ENCODE measurements at regions not wholly inside any gene's neighbourhood (a gene's known extent, or its start where the extent isn't known, plus 50 kb on each side); places are given as distances from the start of the nearest gene placed in this dataset.

GRCh38 chr1:168806952-168807351, 77.9 kb upstream of the DPT start (continued):
- TF ChIP-seq ZBTB43 (CRISPR knock-in tag; IDR thresholded peaks at IDR 0.05) = no peak
- no peak for TF ChIP-seq ATF2 (CRISPR knock-in tag; IDR thresholded peaks at IDR 0.05; ENCODE audit: borderline replicate concordance, low read depth)
- TF ChIP-seq TEAD4 (CRISPR knock-in tag; IDR thresholded peaks at IDR 0.05) = no peak
- TF ChIP-seq ZNF317 (CRISPR knock-in tag; IDR thresholded peaks at IDR 0.05; ENCODE audit: borderline replicate concordance, low read depth) = no peak
- no peak for TF ChIP-seq RELA (CRISPR knock-in tag; IDR thresholded peaks at IDR 0.05; ENCODE audit: borderline replicate concordance)
- TF ChIP-seq SMAD4 (CRISPR knock-in tag; IDR thresholded peaks at IDR 0.05) = no peak
- TF ChIP-seq NR3C1 (CRISPR knock-in tag; conservative IDR thresholded peaks at IDR 0.05; ENCODE audit: low read depth) = no peak

GRCh38 chr1:168811176-168811575, 82.2 kb upstream of the DPT start:
- H3K27ac Mint-ChIP-seq = no peak overlapping the region
- no peaks in the 10 kb centered on the region; the same call in 1 of the 2 replicates for H3K27me3 Mint-ChIP-seq (ENCODE audit: low read depth)
- peaks cover 4% of the 10 kb centered on the region for H3K9me3 Mint-ChIP-seq
- ChIA-PET POLR2A (no interaction called here), CTCF (no interaction called here)
- H3K4me1 Mint-ChIP-seq = peaks cover 5% of the 10 kb centered on the region
- DNase-seq (ENCODE audit: low spot score) = no peak
- TF ChIP-seq GRHL2 (CRISPR knock-in tag; IDR thresholded peaks at IDR 0.05; ENCODE audit: insufficient replicate concordance, severe bottlenecking) (no peak), GABPB1 (CRISPR knock-in tag; IDR thresholded peaks at IDR 0.05) (peak; percentile 88)
- ATAC-seq = no peak
- H3K36me3 Mint-ChIP-seq = no peaks in the 10 kb centered on the region
- no peak overlapping the region for H3K4me3 Mint-ChIP-seq

- Mint-ChIP-seq H3K36me3 (no peaks in the 10 kb centered on the region), H3K27me3 (ENCODE audit: low read depth) (no peaks in the 10 kb centered on the region), H3K4me1 (no peaks in the 10 kb centered on the region), H3K27ac (no peak overlapping the region), H3K9me3 (peaks cover 5% of the 10 kb centered on the region), H3K4me3 (no peak overlapping the region)
- ChIA-PET POLR2A (no interaction called here), CTCF (no interaction called here)
- TF ChIP-seq JUN (CRISPR knock-in tag; IDR thresholded peaks at IDR 0.05) (no peak), FOXP1 (CRISPR knock-in tag; IDR thresholded peaks at IDR 0.05; ENCODE audit: borderline replicate concordance) (no peak), KAT7 (CRISPR knock-in tag; IDR thresholded peaks at IDR 0.05; ENCODE audit: borderline replicate concordance) (no peak), ZNF121 (CRISPR knock-in tag; IDR thresholded peaks at IDR 0.05) (no peak), ARID4B (CRISPR knock-in tag; IDR thresholded peaks at IDR 0.05; ENCODE audit: borderline replicate concordance) (no peak), RORB (CRISPR knock-in tag; IDR thresholded peaks at IDR 0.05) (no peak), ZNF532 (CRISPR knock-in tag; IDR thresholded peaks at IDR 0.05; ENCODE audit: borderline replicate concordance) (no peak), CDX4 (CRISPR knock-in tag; IDR thresholded peaks at IDR 0.05; ENCODE audit: borderline replicate concordance) (no peak), FOXJ3 (CRISPR knock-in tag; IDR thresholded peaks at IDR 0.05; ENCODE audit: borderline replicate concordance) (no peak), ATF2 (CRISPR knock-in tag; IDR thresholded peaks at IDR 0.05; ENCODE audit: borderline replicate concordance, low read depth) (no peak), ETV6 (CRISPR knock-in tag; IDR thresholded peaks at IDR 0.05) (no peak)
- ATAC-seq = no peak
- no peak for DNase-seq (ENCODE audit: low spot score)
Observed at GRCh38 chr1:168819668-168820067, 90.7 kb upstream of the DPT start.
